Bronchial epithelial cell (primary cell): ENCODE measurements at regions not wholly inside any gene's neighbourhood (a gene's known extent, or its start where the extent isn't known, plus 50 kb on each side); places are given as distances from the start of the nearest gene placed in this dataset.

Experiments
- DNase-seq: peaks from one replicate; pipeline ENCODE4 v3.0.0-alpha.2; 2010; ENCODE audit warnings: low read depth
- FAIRE-seq: peaks from 2 replicates; lab custom pipeline; 2011; peaks lifted over from hg19 to GRCh38; lab: Jason Lieb, UNC
- H3K27me3 ChIP-seq: 2 replicates; pipeline ENCODE4 v1.5.1; 2011; ENCODE audit warnings: low read length; ENCODE audit not compliant: control insufficient read depth, insufficient read depth
- H3K36me3 ChIP-seq: 2 replicates; pipeline ENCODE4 v1.5.1; 2011; ENCODE audit warnings: low read length; ENCODE audit not compliant: control insufficient read depth, insufficient read depth
- H3K4me3 ChIP-seq: 2 replicates; pipeline ENCODE4 v1.5.1; 2011; ENCODE audit warnings: mild to moderate bottlenecking, low read depth, low read length, control low read depth
- TF ChIP-seq, protein P1 (sequence below): IDR thresholded peaks from 2 replicates; pipeline ENCODE4 v1.5.1; 2011; ENCODE audit warnings: mild to moderate bottlenecking, moderate library complexity, low read length, control low read depth, inconsistent platforms; ENCODE audit not compliant: insufficient read depth, severe bottlenecking

DNA sequence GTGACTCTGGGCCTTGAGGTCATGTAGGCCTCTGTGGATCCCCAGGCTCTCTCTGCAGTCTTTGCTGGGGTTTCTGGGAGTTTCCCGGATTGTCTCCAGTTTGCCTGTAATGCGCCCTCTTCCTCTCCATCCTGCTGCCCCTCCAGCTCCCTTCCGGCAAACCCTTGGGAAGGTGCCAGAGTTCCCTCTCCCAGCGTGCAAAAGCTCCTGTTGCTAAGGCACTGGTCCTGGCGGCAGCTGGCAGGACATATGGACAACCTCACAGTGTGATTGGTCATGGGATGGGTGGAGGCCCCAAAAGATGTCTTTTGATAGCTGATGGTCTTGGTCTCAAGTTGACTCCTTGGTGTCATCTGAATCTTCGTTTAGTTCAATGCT is 320.1 kb downstream of the CYP26B1 start:
- Histone ChIP-seq H3K27me3 (peaks cover 2% of the 10 kb centered on the region), H3K4me3 (no peak overlapping the region), H3K36me3 (no peaks in the 10 kb centered on the region)
- TF ChIP-seq, protein P1, sequence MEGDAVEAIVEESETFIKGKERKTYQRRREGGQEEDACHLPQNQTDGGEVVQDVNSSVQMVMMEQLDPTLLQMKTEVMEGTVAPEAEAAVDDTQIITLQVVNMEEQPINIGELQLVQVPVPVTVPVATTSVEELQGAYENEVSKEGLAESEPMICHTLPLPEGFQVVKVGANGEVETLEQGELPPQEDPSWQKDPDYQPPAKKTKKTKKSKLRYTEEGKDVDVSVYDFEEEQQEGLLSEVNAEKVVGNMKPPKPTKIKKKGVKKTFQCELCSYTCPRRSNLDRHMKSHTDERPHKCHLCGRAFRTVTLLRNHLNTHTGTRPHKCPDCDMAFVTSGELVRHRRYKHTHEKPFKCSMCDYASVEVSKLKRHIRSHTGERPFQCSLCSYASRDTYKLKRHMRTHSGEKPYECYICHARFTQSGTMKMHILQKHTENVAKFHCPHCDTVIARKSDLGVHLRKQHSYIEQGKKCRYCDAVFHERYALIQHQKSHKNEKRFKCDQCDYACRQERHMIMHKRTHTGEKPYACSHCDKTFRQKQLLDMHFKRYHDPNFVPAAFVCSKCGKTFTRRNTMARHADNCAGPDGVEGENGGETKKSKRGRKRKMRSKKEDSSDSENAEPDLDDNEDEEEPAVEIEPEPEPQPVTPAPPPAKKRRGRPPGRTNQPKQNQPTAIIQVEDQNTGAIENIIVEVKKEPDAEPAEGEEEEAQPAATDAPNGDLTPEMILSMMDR, result no peak
- DNase-seq (no peak), FAIRE-seq (peak; percentile 68)

DNA sequence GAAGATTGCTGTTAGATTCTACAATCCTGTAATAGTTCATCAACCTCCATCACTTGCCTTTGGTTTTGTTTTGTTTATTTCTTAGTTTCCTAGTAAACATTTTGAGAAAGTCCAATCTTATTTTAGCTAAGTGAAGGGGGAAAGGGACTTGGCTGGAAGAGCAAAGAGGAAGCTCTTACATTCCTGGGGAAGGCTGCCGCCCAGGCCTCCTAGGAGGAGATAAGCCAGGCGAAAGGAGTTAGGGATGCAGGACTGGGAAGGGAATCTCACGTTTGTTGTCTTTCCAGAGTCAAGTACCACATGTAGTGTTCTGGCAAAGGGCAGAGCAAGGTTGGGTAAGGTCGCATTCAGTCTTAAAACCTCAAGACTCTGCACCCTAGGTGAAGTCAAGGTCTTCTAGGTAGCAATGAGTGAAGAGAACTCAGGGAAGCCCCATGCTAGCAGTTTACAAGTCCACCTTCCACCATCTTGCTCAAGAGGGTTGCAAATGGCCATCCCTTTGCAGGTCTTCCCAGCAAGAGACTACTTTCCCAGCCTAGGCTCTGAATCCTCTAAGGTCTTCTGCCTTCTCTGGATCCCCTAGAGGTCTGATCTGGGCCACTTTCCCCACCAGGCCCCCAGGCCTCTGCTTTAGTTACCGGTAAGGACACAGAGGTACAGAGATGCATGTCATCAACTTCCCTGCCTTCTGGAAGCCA is 320.7 kb downstream of the CYP26B1 start:
- Histone ChIP-seq H3K36me3 (no peaks in the 10 kb centered on the region), H3K27me3 (peaks cover 2% of the 10 kb centered on the region), H3K4me3 (no peak overlapping the region)
- FAIRE-seq, result peak; percentile 13
- TF ChIP-seq, protein P1, result no peak
- DNase-seq, result no peak

DNA sequence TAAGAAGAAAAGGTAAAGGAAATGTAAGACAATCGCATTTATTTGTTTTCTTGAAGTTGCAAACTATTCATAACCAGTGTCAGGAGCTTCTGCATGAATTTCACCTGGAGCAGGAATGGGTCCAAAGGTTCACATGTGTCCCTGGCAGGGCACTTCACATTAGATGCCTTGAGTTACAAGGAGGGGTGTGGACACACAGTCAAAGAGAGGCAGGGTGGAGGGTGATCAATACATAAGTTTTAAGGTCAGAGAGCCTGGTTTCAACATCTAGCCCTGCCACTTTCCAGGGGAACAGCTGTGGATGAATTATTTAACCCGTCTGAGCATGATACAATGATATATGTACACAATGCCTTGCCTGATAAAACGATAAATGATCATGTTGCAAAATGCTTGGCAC is 321.4 kb downstream of the CYP26B1 start:
- TF ChIP-seq, protein P1, result no peak
- Histone ChIP-seq H3K4me3 (no peak overlapping the region), H3K27me3 (peaks cover 2% of the 10 kb centered on the region), H3K36me3 (no peaks in the 10 kb centered on the region)
- DNase-seq, result no peak
- no peak for FAIRE-seq

DNA sequence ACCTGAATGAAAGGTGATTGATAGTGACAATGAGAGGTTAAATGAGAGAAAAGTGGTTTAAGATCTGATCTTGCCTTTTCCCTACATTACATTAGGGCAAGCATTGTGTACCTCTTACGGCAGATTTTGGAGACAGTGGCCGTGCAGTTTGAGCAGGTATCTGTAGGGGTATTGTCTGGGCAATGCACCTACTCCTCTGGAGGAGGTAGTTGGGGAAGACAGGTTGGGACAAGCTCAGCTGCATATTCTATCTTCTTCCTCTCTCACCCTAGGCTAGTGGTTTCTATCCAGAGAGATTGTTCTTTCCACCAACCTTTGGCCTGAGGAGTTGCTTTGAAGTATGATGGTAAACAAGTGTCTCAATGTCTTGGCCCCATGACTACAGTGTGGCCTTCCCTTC is 323.2 kb downstream of the CYP26B1 start:
- Histone ChIP-seq H3K27me3 (no peaks in the 10 kb centered on the region), H3K36me3 (no peaks in the 10 kb centered on the region), H3K4me3 (no peak overlapping the region)
- DNase-seq (peak; percentile 73), FAIRE-seq (peak; percentile 64)
- TF ChIP-seq, protein P1, result no peak

DNA sequence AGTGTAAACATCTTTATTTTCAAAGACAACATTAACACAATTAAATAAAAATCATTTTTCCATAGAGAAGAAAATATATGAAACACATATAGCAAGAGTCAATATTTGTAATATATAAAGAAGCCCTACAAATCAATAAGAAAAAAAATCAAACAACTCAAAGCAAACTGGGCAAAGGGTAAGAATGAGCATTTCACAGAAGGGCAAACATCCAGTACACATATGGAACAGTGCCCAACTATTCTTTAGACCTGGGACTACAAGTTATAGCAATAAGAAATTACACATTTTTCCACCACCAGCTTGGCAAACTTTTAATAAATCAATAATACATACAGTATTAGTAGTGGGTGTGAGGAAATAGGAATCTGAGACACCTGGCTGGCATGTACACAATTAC is 324.1 kb downstream of the CYP26B1 start:
- DNase-seq (no peak), FAIRE-seq (no peak)
- TF ChIP-seq, protein P1, result no peak
- no peaks in the 10 kb centered on the region for H3K36me3 ChIP-seq
- no peaks in the 10 kb centered on the region for H3K27me3 ChIP-seq
- H3K4me3 ChIP-seq, result no peak overlapping the region

DNA sequence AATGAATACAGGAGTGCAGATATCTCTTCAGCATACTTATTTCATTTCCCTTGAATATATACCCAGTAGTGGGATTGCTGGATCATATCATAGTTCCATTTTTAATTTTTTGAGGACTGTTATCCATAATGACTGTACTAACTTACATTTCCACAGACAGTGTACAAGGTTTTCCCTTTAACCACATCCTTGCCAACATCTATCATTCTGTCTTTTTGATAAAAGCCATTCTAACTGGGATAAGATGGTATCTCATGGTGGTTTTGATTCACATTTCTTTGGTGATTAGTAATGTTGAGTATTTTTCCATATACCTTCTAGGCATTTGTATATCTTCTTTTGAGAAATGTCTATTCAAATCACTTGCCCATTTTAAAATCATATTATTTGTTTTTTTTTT is 325.2 kb downstream of the CYP26B1 start:
- no peak overlapping the region for H3K4me3 ChIP-seq
- H3K36me3 ChIP-seq, result no peaks in the 10 kb centered on the region
- FAIRE-seq, result no peak
- no peaks in the 10 kb centered on the region for H3K27me3 ChIP-seq
- TF ChIP-seq, protein P1, result no peak
- no peak for DNase-seq
